ENCODE measurements at regions not wholly inside any gene's neighbourhood (a gene's known extent, or its start where the extent isn't known, plus 50 kb on each side); places are given as distances from the start of the nearest gene placed in this dataset.

- no peak for TF ChIP-seq CTCF (conservative IDR thresholded peaks at IDR 0.05; ENCODE audit: low read depth in 2 of 2)
- TF ChIP-seq NANOG (IDR thresholded peaks at IDR 0.05; ENCODE audit: borderline replicate concordance): no peak
- TF ChIP-seq POLR2AphosphoS5 (IDR thresholded peaks at IDR 0.05; ENCODE audit: low read depth): no peak
- no peak for TF ChIP-seq JUNB (IDR thresholded peaks at IDR 0.05; ENCODE audit: unreplicated experiment)
- TF ChIP-seq EZH2phosphoT487 (IDR thresholded peaks at IDR 0.05; ENCODE audit: unreplicated experiment): no peak
- TF ChIP-seq CREB1 (CRISPR knock-in tag; IDR thresholded peaks at IDR 0.05; ENCODE audit: low read depth): no peak
These were observed 657.9 kb downstream of the BRINP3 start (continued) for GRCh38 chr1:189819751-189820150.

- Histone ChIP-seq H3K36me3 (ENCODE audit: insufficient read depth) (no peaks in the 10 kb centered on the region), H3K4me1 (ENCODE audit: insufficient read depth) (no peaks in the 10 kb centered on the region), H3K79me2 (replicated peaks; ENCODE audit: insufficient read depth) (no peaks in the 10 kb centered on the region), H3F3A (replicated peaks; ENCODE audit: low read depth) (no peaks in the 10 kb centered on the region), H3K4me2 (no peak overlapping the region), H3K27ac (ENCODE audit: low read depth) (no peak overlapping the region), H3K4me3 (no peak overlapping the region), H4K20me1 (replicated peaks; ENCODE audit: insufficient read depth) (no peaks in the 10 kb centered on the region), H3K9me2 (ENCODE audit: insufficient read depth) (no peaks in the 10 kb centered on the region), H3K27me3 (ENCODE audit: insufficient read depth) (no peaks in the 10 kb centered on the region), H2AFZ (no peak overlapping the region)
- no peak overlapping the region for H3K4me3 Mint-ChIP-seq
- TF ChIP-seq JUNB (IDR thresholded peaks at IDR 0.05; ENCODE audit: unreplicated experiment) (no peak), REST (IDR thresholded peaks at IDR 0.05; ENCODE audit: unreplicated experiment) (no peak), ZNF462 (CRISPR knock-in tag; IDR thresholded peaks at IDR 0.05) (no peak), NANOG (IDR thresholded peaks at IDR 0.05; ENCODE audit: borderline replicate concordance) (no peak), EZH2 (IDR thresholded peaks at IDR 0.05; ENCODE audit: low read depth, unreplicated experiment) (no peak), ETS1 (IDR thresholded peaks at IDR 0.05) (no peak)
- no peaks in the 10 kb centered on the region for H3K9me3 Mint-ChIP-seq
- no peaks in the 10 kb centered on the region; the same call in 2 of the 3 replicates for H3K4me1 Mint-ChIP-seq
- ATAC-seq (no peak), DNase-seq (ENCODE audit: low spot score) (no peak)
- peaks cover 2% of the 10 kb centered on the region for H3K27me3 Mint-ChIP-seq (ENCODE audit: insufficient read depth, low read depth, poor library complexity)
- no peak overlapping the region for H3K27ac Mint-ChIP-seq
- H3K36me3 Mint-ChIP-seq (ENCODE audit: low read depth): no peaks in the 10 kb centered on the region
These were observed 655.8 kb downstream of the BRINP3 start for GRCh38 chr1:189821833-189822232.

Data from GM23338 (cell line).